H1 (cell line): ENCODE measurements at regions not wholly inside any gene's neighbourhood (a gene's known extent, or its start where the extent isn't known, plus 50 kb on each side); places are given as distances from the start of the nearest gene placed in this dataset.

Experiments
- ASH2L ChIP-seq: fragments of 200-600, 300-600 bp; sonication (generic); IDR thresholded peaks from one replicate; pipeline ENCODE4 v1.7.1; 2017; ENCODE audit warnings: low read length
- CBX5 ChIP-seq: fragments of 300-800, 300-1000 bp; sonication (generic); IDR thresholded peaks from 2 replicates; pipeline ENCODE4 v1.7.1; 2016; ENCODE audit warnings: antibody characterized with exemption, low read length, low read depth
- CBX8 ChIP-seq: fragments of 300-800, 300-1000 bp; sonication (generic); IDR thresholded peaks from 2 replicates; pipeline ENCODE4 v1.7.1; 2016; ENCODE audit warnings: low read depth, low read length, borderline replicate concordance
- CREB1 ChIP-seq: IDR thresholded peaks from 2 replicates; pipeline ENCODE4 v1.6.1; 2012; ENCODE audit warnings: inconsistent platforms
- CTBP2 ChIP-seq: IDR thresholded peaks from 2 replicates; pipeline ENCODE4 v1.7.0; 2011; ENCODE audit warnings: borderline replicate concordance, mild to moderate bottlenecking, moderate library complexity, mixed read lengths, low read length; ENCODE audit not compliant: insufficient read depth, insufficient read length
- EZH2 ChIP-seq: fragments of 200-600 bp; sonication (generic); IDR thresholded peaks from 2 replicates; pipeline ENCODE4 v1.7.1; 2012; ENCODE audit warnings: low read depth, mild to moderate bottlenecking, moderate library complexity, low read length, inconsistent platforms; ENCODE audit not compliant: severe bottlenecking
- HDAC2 ChIP-seq, 2 experiments: fragments of 300-600 bp in 1 of 2; sonication (generic) in 1 of 2; IDR thresholded peaks; 2 replicates each; pipeline ENCODE4 v1.6.1; 2011 to 2012; ENCODE audit warnings: low read depth in 2 of 2, low read length in 2 of 2, mild to moderate bottlenecking in 2 of 2, moderate library complexity in 2 of 2, borderline replicate concordance in 1 of 2, inconsistent platforms in 1 of 2
- RAD21 ChIP-seq, 2 experiments: IDR thresholded peaks in 1 of 2; conservative IDR thresholded peaks in 1 of 2; 2 replicates each; pipeline ENCODE4 v1.6.1; 2011; ENCODE audit warnings: low read depth in 2 of 2, low read length in 2 of 2, improper control_type of control experiment in 1 of 2, inconsistent platforms in 1 of 2, mild to moderate bottlenecking in 1 of 2, moderate library complexity in 1 of 2
- RBBP5 ChIP-seq: IDR thresholded peaks from 2 replicates; pipeline ENCODE4 v1.7.1; 2012; ENCODE audit warnings: low read depth, mild to moderate bottlenecking, inconsistent platforms, low read length, moderate library complexity, borderline replicate concordance
- RFX5 ChIP-seq: IDR thresholded peaks from 2 replicates; pipeline ENCODE4 v1.6.1; 2011; ENCODE audit warnings: low read depth, low read length, improper control_type of control experiment, borderline replicate concordance
- RNF2 ChIP-seq: fragments of 200-900, 300-1000 bp; sonication (generic); IDR thresholded peaks from 2 replicates; pipeline ENCODE4 v1.7.1; 2016; ENCODE audit warnings: borderline replicate concordance, low read depth, mild to moderate bottlenecking, antibody characterized with exemption, low read length; ENCODE audit not compliant: poor library complexity, severe bottlenecking; ENCODE audit errors: missing control alignments
- SIX5 ChIP-seq: IDR thresholded peaks from 2 replicates; pipeline ENCODE4 v1.6.1; 2011; ENCODE audit warnings: mild to moderate bottlenecking, low read depth, low read length
- SP1 ChIP-seq: IDR thresholded peaks from 2 replicates; pipeline ENCODE4 v1.6.1; 2011; ENCODE audit warnings: low read depth, low read length
- SP2 ChIP-seq: IDR thresholded peaks from 2 replicates; pipeline ENCODE4 v1.6.1; 2012; ENCODE audit warnings: mild to moderate bottlenecking, low read length, inconsistent platforms
- TBP ChIP-seq: IDR thresholded peaks from 2 replicates; pipeline ENCODE4 v1.6.1; 2011; ENCODE audit warnings: low read depth, low read length, improper control_type of control experiment
- TEAD4 ChIP-seq: IDR thresholded peaks from 2 replicates; pipeline ENCODE4 v1.6.1; 2012; ENCODE audit warnings: low read depth, low read length, inconsistent platforms, mixed read lengths
- ZNF274 ChIP-seq: IDR thresholded peaks from 2 replicates; pipeline ENCODE4 v1.7.0; 2012; ENCODE audit warnings: low read length, borderline replicate concordance; ENCODE audit errors: extremely low read depth
- TF ChIP-seq, protein P1 (sequence below): IDR thresholded peaks from 2 replicates; pipeline ENCODE4 v1.6.1; 2012; ENCODE audit warnings: inconsistent platforms
- TF ChIP-seq, protein P2 (sequence below): IDR thresholded peaks from 2 replicates; pipeline ENCODE4 v1.6.1; 2011; ENCODE audit warnings: low read depth, mild to moderate bottlenecking, low read length; ENCODE audit not compliant: insufficient read depth

GRCh38 chr5:164277720-164278119 lies 772.3 kb downstream of the MAT2B start (continued):
- TF ChIP-seq, protein P1, sequence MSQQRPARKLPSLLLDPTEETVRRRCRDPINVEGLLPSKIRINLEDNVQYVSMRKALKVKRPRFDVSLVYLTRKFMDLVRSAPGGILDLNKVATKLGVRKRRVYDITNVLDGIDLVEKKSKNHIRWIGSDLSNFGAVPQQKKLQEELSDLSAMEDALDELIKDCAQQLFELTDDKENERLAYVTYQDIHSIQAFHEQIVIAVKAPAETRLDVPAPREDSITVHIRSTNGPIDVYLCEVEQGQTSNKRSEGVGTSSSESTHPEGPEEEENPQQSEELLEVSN = no peak
- no peak for TF ChIP-seq CBX5
- TF ChIP-seq ZNF274 = no peak
- no peak for TF ChIP-seq RNF2
- TF ChIP-seq RFX5 = no peak
- TF ChIP-seq EZH2 = no peak
- TF ChIP-seq CBX8 = no peak
- TF ChIP-seq, protein P2, sequence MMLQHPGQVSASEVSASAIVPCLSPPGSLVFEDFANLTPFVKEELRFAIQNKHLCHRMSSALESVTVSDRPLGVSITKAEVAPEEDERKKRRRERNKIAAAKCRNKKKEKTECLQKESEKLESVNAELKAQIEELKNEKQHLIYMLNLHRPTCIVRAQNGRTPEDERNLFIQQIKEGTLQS = no peak
- TF ChIP-seq ASH2L = no peak
- TF ChIP-seq SP2 = no peak
- TF ChIP-seq SP1 = no peak
- TF ChIP-seq RBBP5 = no peak
- no peak for TF ChIP-seq CREB1
- no peak for TF ChIP-seq HDAC2 (IDR thresholded peaks at IDR 0.05; ENCODE audit: borderline replicate concordance in 1 of 2, low read depth in 2 of 2, low read length in 2 of 2)
- no peak for TF ChIP-seq TBP
- TF ChIP-seq CTBP2 = no peak
- TF ChIP-seq SIX5 = no peak
- TF ChIP-seq TEAD4 = no peak
- no peak for TF ChIP-seq RAD21 (IDR thresholded peaks at IDR 0.05 in 1 of 2, conservative IDR thresholded peaks at IDR 0.05 in 1 of 2; ENCODE audit: low read depth in 2 of 2, low read length in 2 of 2)
- TF ChIP-seq, all 59 proteins: peak for 0
